GM12875 (cell line): ENCODE measurements at regions not wholly inside any gene's neighbourhood (a gene's known extent, or its start where the extent isn't known, plus 50 kb on each side); places are given as distances from the start of the nearest gene placed in this dataset.

Source experiments
- H3K4me3 ChIP-seq: one replicate; pipeline ENCODE4 v1.5.1; 2011; ENCODE audit warnings: low read depth, low read length, control low read depth
- CTCF ChIP-seq: IDR thresholded peaks from 2 replicates; pipeline ENCODE4 v1.5.1; 2011; ENCODE audit warnings: low read depth, mild to moderate bottlenecking, control low read depth, inconsistent platforms, low read length, moderate library complexity, borderline replicate concordance; ENCODE audit not compliant: insufficient read depth

- no peak overlapping the region for H3K4me3 ChIP-seq
- no peak for TF ChIP-seq CTCF
These were observed 57.3 kb downstream of the MAF start for GRCh38 chr16:79543219-79543618.

DNA sequence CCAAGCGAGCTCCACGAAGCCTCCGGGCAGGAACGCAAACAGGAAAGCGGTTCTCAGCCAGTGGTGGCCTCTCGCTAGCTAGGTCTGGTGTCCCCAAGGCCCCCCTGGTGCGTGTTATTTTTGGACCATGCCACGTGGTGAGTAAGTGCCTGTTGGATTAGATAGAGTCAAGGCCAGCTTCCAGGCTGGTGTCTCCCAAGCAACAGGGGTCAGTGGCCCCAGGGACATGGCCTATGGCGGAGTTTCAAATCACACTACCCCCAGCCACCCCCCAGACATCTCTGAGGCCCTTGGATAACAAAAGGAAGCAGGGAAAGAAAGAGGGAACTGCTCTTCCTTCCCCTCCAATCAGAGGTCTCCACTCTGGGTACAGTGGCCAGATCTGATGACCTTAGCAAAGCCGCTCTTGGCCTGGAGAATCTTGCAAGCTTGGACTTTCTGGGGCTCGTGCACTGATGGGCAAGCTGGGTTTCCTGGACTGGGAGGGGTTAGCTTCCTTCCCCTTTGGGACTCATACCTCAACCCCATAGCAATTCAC lies 58.2 kb downstream of the MAF start:
- no peak for TF ChIP-seq CTCF
- H3K4me3 ChIP-seq = no peak overlapping the region

DNA sequence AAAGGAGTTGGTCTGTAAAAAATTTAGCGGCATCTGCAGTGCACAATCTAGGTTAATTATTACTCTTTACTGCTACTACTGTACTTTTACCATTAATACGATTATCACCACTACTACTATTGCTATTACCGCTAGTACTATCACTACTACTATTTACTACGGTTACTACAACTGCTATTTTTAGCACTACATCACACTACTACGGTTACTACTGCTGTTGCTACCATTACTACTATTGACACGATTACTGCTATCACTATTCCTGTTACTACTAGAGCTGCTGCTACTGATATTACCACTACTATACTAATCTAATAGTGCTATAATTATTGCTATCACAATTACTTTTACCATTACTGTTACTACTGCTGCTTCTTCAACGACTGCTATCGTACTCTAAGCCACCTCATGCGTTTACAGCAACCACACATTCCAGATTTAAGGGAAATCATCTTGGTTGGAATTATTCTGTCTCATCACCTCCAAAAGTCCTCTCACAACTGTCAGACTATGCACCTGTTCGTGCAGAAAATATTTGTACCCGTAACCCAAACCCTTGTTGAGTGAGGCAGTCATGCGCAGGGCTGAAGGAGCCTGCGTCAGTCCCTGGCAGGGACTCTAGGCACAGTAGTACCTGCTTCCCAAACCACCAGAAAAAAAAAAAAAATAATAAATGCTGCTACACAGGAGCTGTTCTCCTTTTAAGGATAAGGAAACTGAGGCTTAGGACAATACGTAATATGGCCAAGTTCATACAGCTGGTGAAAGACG lies 59.5 kb downstream of the MAF start:
- TF ChIP-seq CTCF = no peak
- no peak overlapping the region for H3K4me3 ChIP-seq

DNA sequence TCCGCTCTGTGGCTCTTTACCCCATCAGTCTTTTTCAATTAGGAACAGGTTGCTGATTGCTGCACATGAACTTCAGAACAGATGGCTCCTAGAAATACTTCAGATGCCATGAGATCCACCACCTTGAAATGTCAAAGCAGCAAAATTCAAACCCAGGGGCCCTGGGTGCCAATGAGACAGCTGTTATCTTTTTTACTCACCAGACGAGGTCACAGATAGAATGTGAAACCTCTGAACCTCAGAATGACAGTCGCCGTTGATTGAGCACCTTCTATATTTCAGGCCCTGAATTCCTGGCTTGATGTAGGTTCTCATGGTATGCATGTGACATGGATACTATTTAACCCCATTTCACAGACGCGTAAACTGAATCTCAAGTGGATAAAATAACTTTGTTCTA lies 63.0 kb downstream of the MAF start:
- no peak for TF ChIP-seq CTCF
- H3K4me3 ChIP-seq = no peak overlapping the region

DNA sequence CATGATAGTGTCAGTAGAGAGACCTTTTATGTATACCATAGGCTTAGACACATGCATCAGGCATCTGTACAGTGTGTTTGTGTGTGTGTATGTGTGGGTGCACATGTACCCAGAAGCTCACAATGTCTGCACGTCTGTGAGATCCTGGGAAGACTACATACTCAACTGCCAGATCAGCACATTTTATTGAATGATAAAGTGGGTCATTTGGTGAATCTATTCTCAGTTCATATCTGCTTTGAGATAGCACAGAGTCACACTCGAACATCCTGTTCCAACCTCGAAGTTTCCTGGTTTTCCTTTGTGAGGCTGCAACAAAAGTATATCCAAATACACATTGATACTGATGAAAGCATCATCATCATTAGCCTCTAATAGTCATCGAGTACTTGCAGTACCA lies 63.6 kb downstream of the MAF start:
- H3K4me3 ChIP-seq = no peak overlapping the region
- TF ChIP-seq CTCF = no peak

DNA sequence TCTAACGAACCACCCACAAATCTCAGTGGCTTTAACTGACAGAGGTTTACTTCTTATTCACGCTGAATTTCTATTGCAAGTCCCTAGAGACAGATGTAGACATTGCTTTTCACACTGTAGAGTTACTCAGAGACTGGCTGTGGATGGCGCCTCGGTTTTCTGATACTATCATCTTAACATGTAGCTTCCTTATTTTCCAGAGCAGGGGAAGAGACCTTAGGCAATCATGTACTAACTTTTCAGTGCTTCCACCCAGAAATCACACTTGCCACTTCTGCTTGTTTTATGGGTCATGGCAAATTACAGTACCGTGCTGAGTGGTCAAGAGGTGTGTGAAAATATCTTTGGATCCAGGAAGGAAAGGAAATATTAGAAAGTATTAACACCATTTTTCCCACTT lies 65.4 kb downstream of the MAF start:
- no peak for TF ChIP-seq CTCF
- H3K4me3 ChIP-seq = no peak overlapping the region

- no peak overlapping the region for H3K4me3 ChIP-seq
- TF ChIP-seq CTCF = no peak
These were observed 66.4 kb downstream of the MAF start for GRCh38 chr16:79534143-79534542.
